Lower leg skin (tissue), 3 donors: ENCODE measurements at regions not wholly inside any gene's neighbourhood (a gene's known extent, or its start where the extent isn't known, plus 50 kb on each side); places are given as distances from the start of the nearest gene placed in this dataset.

Experiments
- POLR2A ChIP-seq, 2 donors: fragments of 450-650 bp; IDR thresholded peaks; one replicate each; pipeline ENCODE4 v1.6.1; 2016 to 2017; ENCODE audit warnings: antibody characterized with exemption in 2 of 2, mild to moderate bottlenecking in 1 of 2, moderate library complexity in 1 of 2
- TF ChIP-seq, protein P1 (sequence below), 3 donors: fragments of 450-650 bp; IDR thresholded peaks; one replicate each; pipeline ENCODE4 v1.5.1; 2016; ENCODE audit warnings: antibody characterized with exemption in 3 of 3, mild to moderate bottlenecking in 3 of 3, moderate library complexity in 2 of 3

- TF ChIP-seq, protein P1, sequence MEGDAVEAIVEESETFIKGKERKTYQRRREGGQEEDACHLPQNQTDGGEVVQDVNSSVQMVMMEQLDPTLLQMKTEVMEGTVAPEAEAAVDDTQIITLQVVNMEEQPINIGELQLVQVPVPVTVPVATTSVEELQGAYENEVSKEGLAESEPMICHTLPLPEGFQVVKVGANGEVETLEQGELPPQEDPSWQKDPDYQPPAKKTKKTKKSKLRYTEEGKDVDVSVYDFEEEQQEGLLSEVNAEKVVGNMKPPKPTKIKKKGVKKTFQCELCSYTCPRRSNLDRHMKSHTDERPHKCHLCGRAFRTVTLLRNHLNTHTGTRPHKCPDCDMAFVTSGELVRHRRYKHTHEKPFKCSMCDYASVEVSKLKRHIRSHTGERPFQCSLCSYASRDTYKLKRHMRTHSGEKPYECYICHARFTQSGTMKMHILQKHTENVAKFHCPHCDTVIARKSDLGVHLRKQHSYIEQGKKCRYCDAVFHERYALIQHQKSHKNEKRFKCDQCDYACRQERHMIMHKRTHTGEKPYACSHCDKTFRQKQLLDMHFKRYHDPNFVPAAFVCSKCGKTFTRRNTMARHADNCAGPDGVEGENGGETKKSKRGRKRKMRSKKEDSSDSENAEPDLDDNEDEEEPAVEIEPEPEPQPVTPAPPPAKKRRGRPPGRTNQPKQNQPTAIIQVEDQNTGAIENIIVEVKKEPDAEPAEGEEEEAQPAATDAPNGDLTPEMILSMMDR (IDR thresholded peaks at IDR 0.05) = no peak
- no peak for TF ChIP-seq POLR2A (IDR thresholded peaks at IDR 0.05)
Measured at GRCh38 chr2:81974216-81974615, 1669.7 kb upstream of the LRRTM1 start.
